GM18873 (cell line): ENCODE measurements at regions not wholly inside any gene's neighbourhood (a gene's known extent, or its start where the extent isn't known, plus 50 kb on each side); places are given as distances from the start of the nearest gene placed in this dataset.
"Not testable (repeated sequence)": the region's sequence is repeated elsewhere in the genome, so short reads cannot be mapped to it uniquely, and the experiment has no call there.

Experiments used
- ATAC-seq: cut with Tn5 transposase; IDR thresholded peaks from one replicate; pipeline ENCODE4 v1.9.1; 2021; ENCODE audit warnings: mild to moderate bottlenecking, moderate library complexity, moderate number of reproducible peaks; ENCODE audit not compliant: unreplicated experiment, low FRiP score

DNA sequence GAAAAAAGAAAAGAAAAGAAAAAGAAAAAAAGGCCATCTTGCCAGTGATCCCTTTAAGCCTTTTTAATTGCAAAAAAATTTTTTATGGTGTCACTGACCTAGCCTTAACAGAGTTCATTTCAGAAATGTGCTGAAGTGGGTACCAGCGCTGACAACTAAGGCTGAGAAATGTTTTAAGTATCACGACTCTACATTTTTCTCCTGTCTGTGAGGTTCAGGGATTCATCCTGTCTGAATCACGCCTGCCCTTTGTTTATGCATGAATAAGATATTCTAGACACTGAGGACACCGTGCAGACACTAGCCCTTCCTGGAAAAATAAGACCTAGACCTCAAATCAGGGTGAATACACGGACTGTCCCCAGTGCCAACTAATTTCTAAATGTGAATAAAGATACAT, 154.4 kb upstream of the NOCT start:
- ATAC-seq: no peak

DNA sequence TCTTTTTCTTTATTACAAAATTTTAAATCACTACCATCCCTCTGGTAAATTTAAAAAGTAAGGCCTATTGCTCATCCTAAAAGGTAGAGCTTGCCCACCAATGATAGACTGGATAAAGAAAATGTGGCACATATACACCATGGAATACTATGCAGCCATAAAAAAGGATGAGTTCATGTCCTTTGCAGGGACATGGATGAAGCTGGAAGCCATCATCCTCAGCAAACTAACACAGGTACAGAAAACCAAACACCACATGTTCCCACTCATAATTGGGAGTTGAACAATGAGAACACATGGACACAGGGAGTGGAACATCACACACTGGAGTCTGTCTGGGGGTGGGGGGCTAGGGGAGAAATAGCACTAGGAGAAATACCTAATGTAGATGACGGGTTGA, 155.2 kb upstream of the NOCT start:
- ATAC-seq: not testable (repeated sequence)

DNA sequence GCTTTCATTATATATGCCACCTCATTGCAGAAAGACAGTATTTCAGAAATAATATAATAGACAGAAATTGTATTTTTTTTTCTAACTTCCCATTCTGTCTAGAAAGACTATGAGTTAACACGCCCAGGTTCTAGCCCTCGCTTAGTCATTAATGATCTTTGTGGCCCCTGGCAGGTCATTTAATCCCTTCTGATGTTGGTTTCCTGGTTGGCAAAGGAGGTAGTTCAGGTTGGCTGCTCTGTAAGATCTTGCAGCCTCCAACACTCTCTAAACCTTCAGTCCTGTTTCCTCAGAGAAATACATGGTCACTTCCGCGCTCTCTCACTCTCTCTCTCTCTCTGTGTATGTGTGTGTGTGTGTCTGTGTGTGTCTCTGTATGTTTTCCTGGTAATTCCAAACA, 156.3 kb upstream of the NOCT start:
- no peak for ATAC-seq

DNA sequence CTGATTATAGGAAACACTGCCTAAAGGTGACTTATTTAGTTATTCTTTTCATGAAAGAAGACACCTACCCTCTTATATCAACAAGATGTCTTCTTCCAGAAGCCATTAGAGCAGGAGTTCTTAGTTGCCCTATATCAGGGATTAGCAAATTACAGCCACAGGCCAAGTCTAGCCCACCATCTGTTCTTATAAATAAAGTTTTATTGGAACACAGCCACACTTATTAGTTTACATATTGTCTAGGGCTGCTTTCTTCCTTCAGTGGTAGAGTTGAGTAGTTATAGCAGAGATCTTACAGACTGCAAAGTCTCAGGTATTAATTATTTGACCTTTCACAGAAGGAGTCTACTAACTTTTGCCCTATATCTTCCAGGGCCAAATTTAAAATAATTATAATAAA, 157.2 kb upstream of the NOCT start:
- ATAC-seq: no peak

- ATAC-seq: no peak
These were observed 158.2 kb upstream of the NOCT start for GRCh38 chr4:138857416-138857815.

DNA sequence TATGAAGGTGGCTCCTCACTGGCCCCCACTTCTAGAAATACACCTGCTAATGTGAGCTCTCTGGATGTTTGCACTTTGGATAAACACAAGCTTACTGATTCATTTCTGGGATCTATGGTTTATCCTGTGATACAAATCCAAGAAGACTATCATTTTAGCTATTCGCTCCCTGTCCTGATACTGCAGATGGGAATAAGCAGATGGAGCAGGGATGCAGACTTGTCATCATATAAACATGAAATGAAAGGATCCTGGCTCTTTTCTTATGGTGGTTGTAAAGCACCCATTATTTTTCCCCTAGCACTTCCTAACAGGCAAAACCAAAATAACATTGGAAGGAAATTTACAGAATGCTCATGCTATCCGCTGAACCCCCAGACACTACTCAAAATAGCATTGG, 162.9 kb upstream of the NOCT start:
- no peak for ATAC-seq

GRCh38 chr4:138851391-138852335, 163.9 kb upstream of the NOCT start:
- ATAC-seq: no peak

DNA sequence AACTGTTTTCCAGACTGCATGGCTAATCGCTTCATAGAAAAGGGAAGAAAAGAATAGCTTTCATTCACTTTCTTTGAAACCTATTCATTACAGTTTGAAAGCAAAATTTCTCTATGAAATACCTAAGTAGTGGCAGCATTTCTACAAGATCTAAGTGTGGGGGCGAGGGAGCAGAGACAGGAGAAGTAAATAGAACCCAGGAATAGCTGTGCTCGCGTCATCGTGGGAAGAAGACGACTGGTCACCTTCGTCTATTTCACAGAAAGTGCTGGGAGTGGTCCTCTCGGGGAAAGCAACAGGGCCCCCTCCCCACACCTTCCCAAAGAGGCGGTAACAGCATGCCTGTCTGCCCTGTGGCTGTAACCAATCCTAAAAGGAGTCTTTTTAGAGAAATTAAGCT, 169.9 kb upstream of the NOCT start:
- no peak for ATAC-seq

- no peak for ATAC-seq
These were observed 170.5 kb upstream of the NOCT start for GRCh38 chr4:138845054-138845453.

- no peak for ATAC-seq
These were observed 172.0 kb upstream of the NOCT start for GRCh38 chr4:138843616-138844015.

DNA sequence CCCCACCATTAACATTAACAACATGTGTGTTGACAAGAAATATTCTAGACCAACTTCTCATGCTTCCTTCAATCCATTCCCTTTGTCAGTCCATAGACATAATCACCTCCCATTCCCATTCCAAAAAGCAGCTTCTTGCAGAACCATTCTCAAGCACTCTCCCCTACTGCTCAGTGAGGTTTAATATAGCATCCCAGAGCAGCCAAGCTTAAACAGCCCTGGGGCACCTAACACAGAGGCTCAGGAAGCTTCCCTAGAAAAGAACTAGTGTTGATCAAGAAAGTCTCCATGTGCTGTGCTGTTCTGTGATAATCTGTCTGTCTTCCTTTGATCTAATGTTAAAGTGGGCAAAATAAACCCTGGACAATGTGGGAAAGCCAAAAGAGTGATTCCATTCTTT, 174.2 kb upstream of the NOCT start:
- ATAC-seq: no peak

GRCh38 chr4:138838251-138838650, 177.3 kb upstream of the NOCT start:
- ATAC-seq: no peak

DNA sequence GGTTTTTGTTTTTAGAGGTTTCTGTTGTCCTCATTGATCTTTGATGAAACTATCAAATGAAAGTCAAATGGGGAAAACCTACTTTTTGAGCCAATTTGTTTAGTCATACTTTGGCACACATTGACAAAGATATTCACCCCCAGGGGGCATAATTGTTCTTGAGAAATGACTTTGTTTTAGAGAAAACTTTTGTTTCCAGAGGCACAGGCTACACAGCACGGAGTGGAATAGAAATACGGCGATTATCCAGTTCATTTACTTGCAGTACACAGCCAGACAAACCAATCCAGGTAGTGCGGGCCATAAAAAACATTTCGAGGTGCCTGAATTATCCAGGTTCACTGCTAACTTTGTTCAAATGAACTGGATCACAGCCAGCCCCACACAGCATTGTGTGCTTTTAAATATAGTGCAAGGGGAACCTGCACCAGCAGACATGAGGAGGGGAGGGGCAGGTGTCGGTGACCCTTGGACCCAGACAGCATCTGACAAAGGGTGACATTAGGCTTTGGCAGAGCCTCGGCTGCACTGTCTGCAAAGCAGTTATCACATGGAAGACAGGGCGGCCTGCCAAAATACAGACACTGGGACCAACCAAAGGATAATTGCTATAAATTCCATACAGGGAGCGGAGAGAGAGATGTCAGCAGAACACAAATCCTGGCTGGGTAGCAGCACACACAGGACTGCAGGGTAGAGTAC, 179.6 kb upstream of the NOCT start:
- no peak for ATAC-seq

DNA sequence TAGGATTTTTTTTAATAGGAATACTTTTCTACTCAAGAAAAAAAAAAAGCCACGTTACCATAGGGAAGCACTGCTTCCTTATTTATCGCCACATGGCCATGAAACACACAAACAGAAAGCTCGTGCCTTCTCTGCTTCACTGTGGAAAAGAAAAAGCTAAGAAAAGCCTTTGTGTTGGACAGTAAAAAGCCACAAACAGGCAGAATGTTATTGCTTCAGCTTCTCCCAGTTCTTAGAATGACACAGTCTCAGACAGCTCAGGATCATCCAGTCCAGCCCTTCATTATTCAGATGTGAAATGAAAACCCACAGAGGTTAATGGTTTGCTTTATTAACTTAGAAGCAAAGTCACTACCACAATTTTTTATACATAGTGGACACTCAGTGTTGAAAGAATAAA, 181.6 kb upstream of the NOCT start:
- ATAC-seq: peak; percentile 53

- no peak for ATAC-seq
These were observed 183.0 kb upstream of the NOCT start for GRCh38 chr4:138832563-138832962.

- ATAC-seq: no peak
These were observed 183.6 kb upstream of the NOCT start for GRCh38 chr4:138831948-138832347.

- no peak for ATAC-seq
These were observed 186.7 kb upstream of the NOCT start for GRCh38 chr4:138828926-138829325.

- no peak for ATAC-seq
These were observed 188.8 kb upstream of the NOCT start for GRCh38 chr4:138826754-138827153.

GRCh38 chr4:138826322-138826721, 189.3 kb upstream of the NOCT start:
- ATAC-seq: no peak

DNA sequence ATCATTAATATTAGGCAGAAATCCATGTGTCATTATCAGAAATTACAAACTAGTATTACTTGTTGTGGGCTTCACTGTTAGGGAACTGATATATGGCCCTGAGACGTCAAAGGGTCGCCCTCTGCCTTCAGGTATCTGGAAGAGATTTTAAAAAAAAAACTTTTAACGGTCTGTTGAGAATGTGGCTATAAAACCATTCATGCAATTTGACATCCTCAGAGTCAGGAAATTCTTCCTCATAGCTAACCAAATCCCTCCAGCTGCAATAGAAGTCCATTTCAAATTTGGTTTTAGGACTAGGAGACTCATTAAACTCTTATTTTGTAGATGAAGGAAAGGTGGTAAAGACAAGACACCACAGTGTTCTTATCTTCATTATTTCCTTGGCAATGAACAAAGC, 194.2 kb upstream of the NOCT start:
- ATAC-seq: no peak

- no peak for ATAC-seq
These were observed 198.7 kb upstream of the NOCT start for GRCh38 chr4:138816875-138817274.

- ATAC-seq: no peak
These were observed 199.8 kb upstream of the NOCT start for GRCh38 chr4:138815811-138816210.
